H1 (cell line): ENCODE measurements at regions not wholly inside any gene's neighbourhood (a gene's known extent, or its start where the extent isn't known, plus 50 kb on each side); places are given as distances from the start of the nearest gene placed in this dataset.

Experiments used
- BCL11A ChIP-seq, 2 experiments: IDR thresholded peaks; one replicate each; pipeline ENCODE4 v1.6.1; 2011; ENCODE audit warnings: low read depth in 2 of 2, low read length in 2 of 2, mild to moderate bottlenecking in 2 of 2
- NRF1 ChIP-seq: IDR thresholded peaks from 2 replicates; pipeline ENCODE4 v1.6.1; 2011; ENCODE audit warnings: mild to moderate bottlenecking, low read depth, low read length, improper control_type of control experiment

DNA sequence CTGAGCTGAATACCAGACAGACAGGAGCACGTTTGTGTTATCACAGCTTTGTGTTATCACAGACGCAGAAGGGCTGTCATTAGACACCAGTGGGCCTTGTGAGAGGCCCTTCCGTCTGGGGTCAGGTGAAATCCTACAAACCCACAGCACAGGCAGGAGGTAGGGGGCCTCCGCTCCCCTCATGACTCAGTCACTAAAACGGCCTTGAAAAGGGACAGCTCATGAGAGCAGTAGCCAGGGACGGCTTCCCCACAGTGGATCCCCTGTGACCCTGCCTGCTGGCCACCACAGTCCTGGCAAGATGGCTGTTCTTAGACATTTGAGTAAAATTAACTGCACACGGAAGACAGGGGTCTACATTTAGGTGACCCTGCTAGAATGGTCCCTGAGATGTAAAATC, 215.8 kb upstream of the PPP2R2D start (continued):
- TF ChIP-seq BCL11A (IDR thresholded peaks at IDR 0.05; ENCODE audit: low read depth in 2 of 2, low read length in 2 of 2) (no peak), NRF1 (no peak)
- TF ChIP-seq, all 59 proteins: peak for 0
